Keratinocyte (primary cell): ENCODE measurements at regions not wholly inside any gene's neighbourhood (a gene's known extent, or its start where the extent isn't known, plus 50 kb on each side); places are given as distances from the start of the nearest gene placed in this dataset.
"Not testable (repeated sequence)": the region's sequence is repeated elsewhere in the genome, so short reads cannot be mapped to it uniquely, and the experiment has no call there.

Source experiments
- DNase-seq: peaks from one replicate; pipeline ENCODE4 v3.0.0-alpha.2; 2011; ENCODE audit warnings: low read depth, missing footprints, low spot score
- FAIRE-seq: peaks from 2 replicates; lab custom pipeline; 2011; peaks lifted over from hg19 to GRCh38; lab: Jason Lieb, UNC
- H2AFZ ChIP-seq: 2 replicates; pipeline ENCODE4 v1.6.0; 2012; ENCODE audit warnings: low read length, control low read depth, inconsistent platforms; ENCODE audit not compliant: control insufficient read depth
- H3K27ac ChIP-seq: 2 replicates; pipeline ENCODE4 v1.5.1; 2011; ENCODE audit warnings: low read length; ENCODE audit not compliant: control insufficient read depth, insufficient read depth
- H3K27me3 ChIP-seq: 3 replicates; pipeline ENCODE4 v1.6.0; 2011; ENCODE audit warnings: low read length; ENCODE audit not compliant: control insufficient read depth, insufficient read depth; ENCODE audit errors: extremely low read depth
- H3K36me3 ChIP-seq, 2 experiments: 2 replicates in 1 of 2; 3 replicates in 1 of 2; pipeline ENCODE4 v1.5.1; 2011; ENCODE audit warnings: low read length in 2 of 2, mild to moderate bottlenecking in 1 of 2; ENCODE audit not compliant: control insufficient read depth in 2 of 2, insufficient read depth in 2 of 2; ENCODE audit errors: extremely low read depth in 1 of 2
- H3K4me1 ChIP-seq: 3 replicates; pipeline ENCODE4 v1.5.1; 2011; ENCODE audit warnings: low read length; ENCODE audit not compliant: control insufficient read depth, insufficient read depth; ENCODE audit errors: extremely low read depth
- H3K4me2 ChIP-seq: 3 replicates; pipeline ENCODE4 v1.6.0; 2011; ENCODE audit warnings: low read depth, low read length; ENCODE audit not compliant: control insufficient read depth, insufficient read depth; ENCODE audit errors: extremely low read depth
- H3K4me3 ChIP-seq, 3 experiments: fragments of 200-600 bp in 1 of 3; sonication (generic) in 1 of 3; 2 replicates in 2 of 3; 3 replicates in 1 of 3; pipeline ENCODE4 v1.5.1; 2011 to 2016; ENCODE audit warnings: low read length in 3 of 3, mild to moderate bottlenecking in 3 of 3, control low read depth in 2 of 3, inconsistent platforms in 1 of 3, low read depth in 1 of 3, mixed read lengths in 1 of 3, mixed run types in 1 of 3, moderate library complexity in 1 of 3; ENCODE audit not compliant: control insufficient read depth in 2 of 3, insufficient read depth in 2 of 3; ENCODE audit errors: extremely low read depth in 1 of 3
- H3K79me2 ChIP-seq: 2 replicates; pipeline ENCODE4 v1.6.0; 2012; ENCODE audit warnings: low read length; ENCODE audit not compliant: control insufficient read depth, insufficient read depth
- H3K9ac ChIP-seq: 3 replicates; pipeline ENCODE4 v1.6.0; 2011; ENCODE audit warnings: low read length; ENCODE audit not compliant: control insufficient read depth, insufficient read depth; ENCODE audit errors: extremely low read depth
- H3K9me1 ChIP-seq: 3 replicates; pipeline ENCODE4 v1.6.0; 2011; ENCODE audit warnings: low read length; ENCODE audit not compliant: control insufficient read depth, insufficient read depth; ENCODE audit errors: extremely low read depth
- H3K9me3 ChIP-seq: 2 replicates; pipeline ENCODE4 v1.5.1; 2012; ENCODE audit warnings: low read depth, low read length; ENCODE audit not compliant: control insufficient read depth
- H4K20me1 ChIP-seq: 3 replicates; pipeline ENCODE4 v1.6.0; 2011; ENCODE audit warnings: low read length; ENCODE audit not compliant: control insufficient read depth, insufficient read depth; ENCODE audit errors: extremely low read depth
- EZH2 ChIP-seq: IDR thresholded peaks from one replicate; pipeline ENCODE4 v1.6.1; 2012; ENCODE audit warnings: inconsistent platforms, mild to moderate bottlenecking, low read length, moderate library complexity
- dilution Hi-C: fragments of 300-500 bp; cut with MboI; formaldehyde crosslinking; loops from one replicate; pipeline ENCODE4 v1.7.0; 2020; ENCODE audit warnings: low sequenced_read_pairs; ENCODE audit not compliant: extremely low pct_ligation_motif_present
- TF ChIP-seq, protein P1 (sequence below), 3 experiments: IDR thresholded peaks in 1 of 3; conservative IDR thresholded peaks in 1 of 3; optimal IDR thresholded peaks in 1 of 3; 2 replicates in 2 of 3; 3 replicates in 1 of 3; pipeline versions ENCODE3 to v1.5.1; 2011; ENCODE audit warnings: low read length in 3 of 3, mild to moderate bottlenecking in 3 of 3, moderate library complexity in 2 of 3, control low read depth in 1 of 3, inconsistent platforms in 1 of 3; ENCODE audit not compliant: insufficient read depth in 2 of 3; ENCODE audit errors: extremely low read depth in 1 of 3

DNA sequence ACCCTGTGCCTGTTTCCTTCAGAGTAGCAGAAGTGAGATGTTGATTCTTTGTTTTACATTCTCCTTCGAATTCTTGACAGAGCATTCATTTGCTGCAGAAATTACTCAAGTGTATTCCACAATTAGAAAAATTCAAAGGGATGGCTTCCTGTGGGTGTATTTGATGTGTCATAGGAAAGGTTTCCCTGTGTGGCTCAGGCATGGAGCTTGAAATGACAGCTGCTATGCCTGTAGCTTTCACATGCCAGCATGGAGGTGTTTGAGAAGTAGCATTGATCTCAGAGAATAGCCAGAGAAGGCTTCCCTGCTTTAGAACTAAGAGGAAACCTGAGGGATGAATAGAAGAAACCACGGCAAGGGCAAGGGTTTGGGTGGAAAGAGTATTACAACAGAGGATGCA, 317.2 kb upstream of the DEPDC1 start:
- FAIRE-seq (no peak), DNase-seq (no peak)
- dilution Hi-C loops: no loop called here
- Histone ChIP-seq H3K4me3 (no peak overlapping the region), H3K4me1 (peaks cover 6% of the 10 kb centered on the region), H3K27ac (no peak overlapping the region), H4K20me1 (no peaks in the 10 kb centered on the region), H3K79me2 (no peaks in the 10 kb centered on the region), H3K9ac (no peak overlapping the region), H2AFZ (no peak overlapping the region), H3K9me1 (no peaks in the 10 kb centered on the region), H3K36me3 (no peaks in the 10 kb centered on the region), H3K9me3 (no peaks in the 10 kb centered on the region), H3K27me3 (no peaks in the 10 kb centered on the region), H3K4me2 (no peak overlapping the region)
- TF ChIP-seq EZH2: no peak
- TF ChIP-seq, protein P1, sequence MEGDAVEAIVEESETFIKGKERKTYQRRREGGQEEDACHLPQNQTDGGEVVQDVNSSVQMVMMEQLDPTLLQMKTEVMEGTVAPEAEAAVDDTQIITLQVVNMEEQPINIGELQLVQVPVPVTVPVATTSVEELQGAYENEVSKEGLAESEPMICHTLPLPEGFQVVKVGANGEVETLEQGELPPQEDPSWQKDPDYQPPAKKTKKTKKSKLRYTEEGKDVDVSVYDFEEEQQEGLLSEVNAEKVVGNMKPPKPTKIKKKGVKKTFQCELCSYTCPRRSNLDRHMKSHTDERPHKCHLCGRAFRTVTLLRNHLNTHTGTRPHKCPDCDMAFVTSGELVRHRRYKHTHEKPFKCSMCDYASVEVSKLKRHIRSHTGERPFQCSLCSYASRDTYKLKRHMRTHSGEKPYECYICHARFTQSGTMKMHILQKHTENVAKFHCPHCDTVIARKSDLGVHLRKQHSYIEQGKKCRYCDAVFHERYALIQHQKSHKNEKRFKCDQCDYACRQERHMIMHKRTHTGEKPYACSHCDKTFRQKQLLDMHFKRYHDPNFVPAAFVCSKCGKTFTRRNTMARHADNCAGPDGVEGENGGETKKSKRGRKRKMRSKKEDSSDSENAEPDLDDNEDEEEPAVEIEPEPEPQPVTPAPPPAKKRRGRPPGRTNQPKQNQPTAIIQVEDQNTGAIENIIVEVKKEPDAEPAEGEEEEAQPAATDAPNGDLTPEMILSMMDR (optimal IDR thresholded peaks at IDR 0.05 in 1 of 3, IDR thresholded peaks at IDR 0.05 in 1 of 3, conservative IDR thresholded peaks at IDR 0.05 in 1 of 3; ENCODE audit: extremely low read depth in 1 of 3, insufficient read depth in 2 of 3, low read length in 3 of 3): no peak

DNA sequence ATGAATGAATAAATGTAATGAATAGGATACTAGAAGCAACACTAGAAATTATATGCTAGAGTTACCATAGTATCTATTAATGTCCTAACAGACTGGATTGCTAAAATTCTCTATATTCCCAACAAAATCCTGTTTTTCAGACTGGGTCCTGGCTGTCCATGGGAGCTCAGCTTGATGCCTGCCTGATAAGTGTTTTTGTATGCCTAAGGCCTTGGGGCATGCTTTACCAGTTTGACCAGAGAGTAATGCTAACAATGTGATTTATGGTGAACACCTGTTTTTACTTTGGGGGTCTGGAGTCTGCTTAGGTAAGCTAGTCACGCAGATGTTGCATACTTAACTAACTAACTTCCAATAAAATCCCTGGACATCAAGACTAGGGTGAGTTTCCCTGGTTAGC, 318.8 kb upstream of the DEPDC1 start:
- no peak overlapping the region for H2AFZ ChIP-seq
- peaks cover 6% of the 10 kb centered on the region for H3K4me1 ChIP-seq
- DNase-seq (no peak), FAIRE-seq (no peak)
- no peaks in the 10 kb centered on the region for H3K27me3 ChIP-seq
- H3K79me2 ChIP-seq: no peaks in the 10 kb centered on the region
- dilution Hi-C loops: no loop called here
- no peak overlapping the region for H3K4me2 ChIP-seq
- H3K36me3 ChIP-seq: no peaks in the 10 kb centered on the region
- H3K27ac ChIP-seq: no peak overlapping the region
- no peak overlapping the region for H3K9ac ChIP-seq
- H3K9me1 ChIP-seq: no peaks in the 10 kb centered on the region
- H3K9me3 ChIP-seq: no peaks in the 10 kb centered on the region
- no peak overlapping the region for H3K4me3 ChIP-seq
- H4K20me1 ChIP-seq: no peaks in the 10 kb centered on the region
- TF ChIP-seq, protein P1 (optimal IDR thresholded peaks at IDR 0.05 in 1 of 3, IDR thresholded peaks at IDR 0.05 in 1 of 3, conservative IDR thresholded peaks at IDR 0.05 in 1 of 3; ENCODE audit: extremely low read depth in 1 of 3, insufficient read depth in 2 of 3, low read length in 3 of 3): no peak
- TF ChIP-seq EZH2: no peak

DNA sequence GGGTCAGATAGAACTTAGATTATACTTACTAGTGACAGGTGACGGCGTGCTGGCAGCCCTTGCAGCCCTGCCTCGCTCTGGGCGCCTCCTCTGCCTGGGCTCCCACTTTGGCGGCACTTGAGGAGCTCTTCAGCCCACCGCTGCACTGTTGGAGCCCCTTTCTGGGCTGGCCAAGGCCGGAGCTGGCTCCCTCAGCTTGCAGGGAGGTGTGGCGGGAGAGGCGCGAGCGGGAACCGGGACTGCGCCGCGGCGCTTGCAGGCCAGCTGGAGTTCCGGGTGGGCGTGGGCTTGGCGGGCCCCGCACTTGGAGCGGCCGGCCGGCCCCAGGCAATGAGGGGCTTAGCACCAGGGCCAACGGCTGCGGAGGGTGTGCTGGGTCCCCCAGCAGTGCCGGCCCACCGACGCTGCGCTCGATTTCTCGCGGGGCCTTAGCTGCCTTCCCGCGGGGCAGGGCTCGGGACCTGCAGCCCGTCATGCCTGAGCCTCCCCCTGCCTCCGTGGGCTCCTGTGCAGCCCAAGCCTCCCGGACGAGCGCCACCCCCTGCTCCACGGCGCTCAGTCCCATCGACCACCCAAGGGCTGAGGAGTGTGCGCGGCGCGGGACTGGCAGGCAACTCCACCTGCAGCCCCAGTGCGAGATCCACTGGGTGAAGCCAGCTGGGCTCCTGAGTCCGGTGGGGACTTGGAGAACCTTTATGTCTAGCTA, 320.8 kb upstream of the DEPDC1 start:
- not testable (repeated sequence) for H3K9me1 ChIP-seq, H3K36me3 ChIP-seq, DNase-seq

More for the DNA sequence above, 320.8 kb upstream of the DEPDC1 start:
- H3K4me2 ChIP-seq, H3K9ac ChIP-seq, H3K79me2 ChIP-seq, H3K4me1 ChIP-seq, dilution Hi-C loops, H3K27me3 ChIP-seq, H3K4me3 ChIP-seq, H3K9me3 ChIP-seq, H2AFZ ChIP-seq, H4K20me1 ChIP-seq, H3K27ac ChIP-seq, FAIRE-seq: not testable (repeated sequence)
